Pulmonary artery endothelial cell (primary cell): ENCODE measurements at regions not wholly inside any gene's neighbourhood (a gene's known extent, or its start where the extent isn't known, plus 50 kb on each side); places are given as distances from the start of the nearest gene placed in this dataset.
A peak's percentile ranks its signal among the peaks of the same experiment; 100 is the strongest.
"Not testable (repeated sequence)": the region's sequence is repeated elsewhere in the genome, so short reads cannot be mapped to it uniquely, and the experiment has no call there.

ENCODE experiments used
- DNase-seq: peaks from one replicate; pipeline ENCODE4 v3.0.0-alpha.2; 2011; ENCODE audit warnings: low read depth, low spot score

- no peak for DNase-seq
These were observed 396.9 kb downstream of the KCNRG start for GRCh38 chr13:50412046-50412617.

GRCh38 chr13:50414640-50415039 lies 399.4 kb downstream of the KCNRG start:
- no peak for DNase-seq

DNA sequence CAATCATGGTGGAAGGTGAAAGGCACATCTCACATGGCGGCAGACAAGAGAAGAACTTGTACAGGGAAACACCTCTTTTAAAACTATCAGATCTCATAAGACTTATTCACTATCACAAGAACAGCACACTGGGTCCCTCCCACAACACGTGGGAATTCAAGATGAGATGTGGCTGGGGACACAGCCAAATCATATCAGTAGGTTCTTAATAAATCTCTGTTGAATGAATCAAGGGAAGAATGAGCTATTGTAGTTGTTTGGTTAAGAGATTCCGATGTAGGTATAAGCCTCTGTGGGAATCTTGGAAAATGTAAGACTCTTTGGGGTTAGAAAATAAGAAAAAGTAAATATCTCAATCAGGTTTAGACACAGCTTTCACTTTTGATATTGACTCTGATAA lies 400.2 kb downstream of the KCNRG start:
- DNase-seq = no peak

- no peak for DNase-seq
These were observed 402.4 kb downstream of the KCNRG start for GRCh38 chr13:50417597-50417996.

GRCh38 chr13:50419331-50419865 lies 404.2 kb downstream of the KCNRG start:
- DNase-seq = no peak

DNA sequence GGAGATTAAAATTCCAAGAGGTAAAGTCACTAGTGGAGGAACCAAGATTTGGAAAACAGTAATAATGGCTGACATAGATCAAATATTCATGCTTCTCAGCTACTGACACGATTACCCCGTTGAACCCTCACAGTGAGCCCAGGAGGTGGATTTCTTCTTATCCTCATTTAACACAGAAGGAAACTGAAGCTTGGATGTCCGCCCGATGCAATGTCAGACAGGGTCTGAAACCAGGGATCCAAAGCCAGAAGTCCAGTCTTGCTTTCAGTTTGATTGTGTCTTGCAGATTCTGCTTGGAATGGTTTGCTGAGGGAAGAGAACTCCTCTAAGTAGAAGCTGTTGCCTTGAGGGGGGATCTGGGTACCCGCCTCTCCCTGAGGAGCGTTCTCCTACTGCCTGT lies 404.7 kb downstream of the KCNRG start:
- DNase-seq = no peak

DNA sequence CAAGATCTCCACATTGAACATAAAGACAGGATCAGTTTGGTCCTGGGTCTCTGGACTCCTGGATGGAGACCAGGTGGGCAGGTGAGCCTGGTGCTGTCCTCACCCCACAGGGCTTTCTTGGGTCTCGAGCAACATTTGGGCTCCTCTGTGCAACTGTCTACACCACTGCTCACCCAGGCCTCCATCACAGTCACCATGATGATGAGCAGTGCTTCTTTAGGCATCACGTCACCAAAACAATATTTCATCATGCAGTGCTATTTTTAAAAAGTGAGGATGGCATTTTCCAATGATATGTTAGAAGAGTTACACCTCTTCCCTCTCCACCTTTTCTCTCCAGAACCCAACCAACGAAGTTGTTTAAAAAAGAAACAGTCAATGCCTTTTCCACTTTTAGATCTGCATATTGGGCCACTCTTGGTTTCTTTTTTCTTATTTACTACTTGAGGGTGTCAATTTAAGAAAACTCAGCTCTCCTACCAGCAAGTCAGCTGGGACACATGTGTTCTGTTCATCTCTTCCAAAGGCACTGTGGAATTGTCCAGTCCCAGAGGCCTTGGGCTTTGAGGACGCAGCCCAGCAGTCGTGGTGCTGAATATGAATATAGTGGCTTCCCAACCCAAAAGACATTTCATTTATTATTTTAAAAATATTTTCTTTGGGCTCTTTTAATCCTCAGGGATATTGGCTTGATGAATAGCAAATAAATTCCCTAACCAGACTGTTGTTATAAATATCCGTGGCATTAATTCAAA lies 405.7 kb downstream of the KCNRG start:
- no peak for DNase-seq

GRCh38 chr13:50421473-50422130 lies 406.4 kb downstream of the KCNRG start:
- no peak for DNase-seq

DNA sequence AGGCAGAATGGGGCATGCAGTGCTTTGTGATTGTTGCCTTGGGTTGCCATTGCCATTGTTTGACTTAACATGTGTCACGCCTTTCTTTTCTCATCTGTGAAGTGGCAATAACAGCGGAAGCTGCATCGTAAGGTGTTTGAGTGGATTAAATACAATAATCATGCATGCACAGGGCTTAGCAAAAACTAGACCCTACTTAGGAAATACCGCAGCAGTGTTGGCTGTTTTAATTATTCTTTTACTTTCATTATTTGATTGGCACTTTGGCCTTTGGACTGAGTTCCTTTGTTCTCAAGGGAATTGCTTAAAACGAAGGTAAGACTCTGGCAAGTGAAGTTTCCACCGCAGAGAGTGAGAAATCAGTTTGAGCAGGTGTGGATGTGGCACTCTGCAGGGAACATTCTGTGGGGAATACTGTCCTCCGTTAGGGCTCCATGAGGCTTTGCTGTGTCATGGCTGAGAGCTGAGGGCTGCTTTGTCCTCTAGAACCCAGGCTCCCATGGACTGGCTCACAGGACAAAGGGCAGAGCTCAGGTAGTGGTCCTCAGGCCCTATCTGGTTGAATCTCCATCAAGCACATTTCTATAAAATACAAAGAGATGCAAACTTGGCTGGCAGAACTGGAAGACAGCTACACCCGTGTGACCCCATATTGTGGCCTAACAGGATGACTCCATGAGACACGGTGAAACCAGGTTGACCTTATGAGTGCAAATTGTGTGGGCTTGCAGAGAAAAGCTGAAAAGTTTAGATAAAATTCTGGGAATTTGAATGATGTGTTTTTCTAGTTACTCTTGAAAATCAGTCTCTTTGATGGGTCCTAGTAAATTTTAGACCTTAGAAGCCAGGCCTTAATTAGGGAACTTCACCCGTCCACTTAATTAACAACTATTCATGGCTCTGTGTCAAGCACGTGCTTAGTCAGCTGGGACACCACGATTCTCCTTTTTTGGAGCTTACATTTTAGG lies 407.2 kb downstream of the KCNRG start:
- no peak for DNase-seq

DNA sequence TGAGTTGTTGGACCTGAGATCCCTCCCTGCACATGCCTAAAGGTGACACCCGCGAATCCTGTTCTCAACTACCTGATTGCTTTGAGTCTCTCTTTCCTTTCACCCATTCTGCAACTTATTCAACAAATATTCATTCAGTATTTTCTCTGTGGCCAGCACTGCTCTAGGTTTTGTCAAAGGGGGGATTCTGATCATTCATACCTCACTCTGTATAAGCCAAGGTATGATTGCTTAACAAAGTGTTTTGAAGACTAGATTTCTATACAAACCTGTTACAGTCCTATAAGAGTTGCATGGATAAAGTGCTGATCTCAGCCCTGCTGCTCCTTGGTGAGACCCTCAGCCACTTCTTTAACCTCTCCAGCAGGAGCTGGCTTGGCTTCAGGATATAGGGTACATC lies 409.7 kb downstream of the KCNRG start:
- no peak for DNase-seq

GRCh38 chr13:50425772-50426171 lies 410.5 kb downstream of the KCNRG start:
- no peak for DNase-seq

DNA sequence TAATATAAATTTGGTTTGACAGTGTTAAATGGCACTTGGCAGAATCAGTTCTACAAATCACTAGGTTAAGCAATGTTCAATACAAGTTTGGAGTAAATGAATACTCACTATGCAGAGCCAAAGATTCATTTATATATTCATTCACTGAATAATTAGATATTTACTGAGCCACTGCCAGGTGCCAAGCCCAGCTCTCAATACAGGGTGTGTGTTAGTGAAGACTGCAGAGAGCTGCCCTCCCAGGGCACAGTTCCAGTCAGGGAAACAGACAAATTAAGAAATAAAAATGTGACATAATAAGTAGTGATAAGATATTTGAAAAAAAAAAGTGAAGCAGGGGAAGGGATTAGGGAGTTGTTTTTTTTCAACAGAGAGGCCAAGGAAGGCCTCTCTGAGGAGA lies 411.7 kb downstream of the KCNRG start:
- no peak for DNase-seq

DNA sequence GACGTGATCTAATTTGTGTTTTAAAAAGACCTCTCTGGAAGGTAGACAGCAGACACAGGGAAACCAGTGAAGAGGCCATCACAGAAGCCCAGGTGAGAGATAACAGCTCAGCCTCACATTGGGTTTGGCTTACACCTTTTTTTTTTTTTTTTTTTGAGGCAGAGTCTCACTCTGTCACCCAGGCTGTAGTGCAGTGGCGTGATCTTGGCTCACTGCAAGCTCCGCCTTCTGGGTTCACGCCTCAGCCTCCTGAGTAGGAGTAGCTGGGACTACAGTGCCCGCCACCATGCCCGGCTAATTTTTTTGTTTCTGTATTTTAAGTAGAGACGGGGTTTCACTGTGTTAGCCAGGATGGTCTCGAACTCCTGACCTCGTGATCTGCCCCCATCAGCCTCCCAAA lies 412.3 kb downstream of the KCNRG start:
- not testable (repeated sequence) for DNase-seq

GRCh38 chr13:50428183-50428877 lies 413.1 kb downstream of the KCNRG start:
- no peak for DNase-seq

DNA sequence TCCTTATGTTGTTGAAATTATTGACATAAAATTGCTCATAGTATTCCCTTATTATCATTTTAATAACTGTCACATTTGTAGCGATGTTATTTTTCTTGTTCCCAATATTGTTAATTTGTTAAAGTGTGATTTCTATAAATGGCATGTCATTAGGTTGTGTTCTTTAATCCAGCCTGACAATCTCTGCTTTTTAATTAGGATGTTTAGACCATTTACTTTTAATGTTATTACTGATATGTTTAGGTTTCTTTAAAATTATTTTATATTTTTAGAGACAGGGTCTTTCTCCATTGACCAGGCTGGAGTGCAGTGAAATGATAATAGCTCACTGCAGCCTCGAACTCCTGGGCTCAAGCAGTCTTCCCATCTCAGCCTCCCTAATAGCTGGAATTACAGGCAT lies 408.5 kb downstream of the DLEU7 start:
- DNase-seq = no peak

GRCh38 chr13:50437252-50437651 lies 406.2 kb downstream of the DLEU7 start:
- no peak for DNase-seq

DNA sequence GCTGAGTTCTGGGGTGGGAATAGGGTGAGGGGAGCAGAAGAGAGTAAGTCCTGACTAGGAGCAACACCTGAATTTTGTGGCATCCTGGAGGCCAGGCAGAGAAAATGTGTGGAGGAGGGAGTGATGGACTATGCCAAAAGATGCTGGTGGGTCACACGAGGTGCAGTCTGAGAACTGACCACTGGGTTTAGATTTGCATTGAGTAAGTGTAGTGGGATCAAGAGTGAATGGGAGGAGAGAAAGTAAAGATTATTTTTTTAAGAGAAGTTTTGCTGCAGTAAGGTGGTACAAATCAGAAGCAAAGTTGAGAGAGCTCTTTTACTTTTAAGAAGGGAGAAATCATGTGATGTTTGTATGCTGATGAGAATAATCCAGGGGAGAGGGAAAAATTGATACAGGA lies 405.1 kb downstream of the DLEU7 start:
- DNase-seq = no peak

- DNase-seq = no peak
These were observed 402.4 kb downstream of the DLEU7 start for GRCh38 chr13:50441130-50441529.

DNA sequence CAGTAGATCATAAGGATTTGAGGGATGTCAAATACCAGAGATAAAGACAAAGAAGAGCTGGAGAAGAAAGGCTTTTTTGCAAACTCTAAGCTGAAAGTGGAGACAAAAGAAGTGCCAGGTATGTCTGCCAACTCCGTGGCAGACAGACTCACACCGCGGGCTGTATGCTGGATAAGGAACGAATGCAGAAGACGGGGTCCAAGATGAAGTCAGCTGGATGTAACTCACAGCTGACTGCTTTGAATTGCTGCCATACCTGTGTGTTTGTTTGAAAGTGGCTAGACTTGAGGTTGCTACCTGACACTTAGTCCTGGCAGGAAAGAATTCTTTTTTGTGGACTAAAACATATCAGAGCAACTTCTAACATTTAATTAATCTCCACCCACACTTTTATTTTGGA lies 398.8 kb downstream of the DLEU7 start:
- DNase-seq = no peak

DNA sequence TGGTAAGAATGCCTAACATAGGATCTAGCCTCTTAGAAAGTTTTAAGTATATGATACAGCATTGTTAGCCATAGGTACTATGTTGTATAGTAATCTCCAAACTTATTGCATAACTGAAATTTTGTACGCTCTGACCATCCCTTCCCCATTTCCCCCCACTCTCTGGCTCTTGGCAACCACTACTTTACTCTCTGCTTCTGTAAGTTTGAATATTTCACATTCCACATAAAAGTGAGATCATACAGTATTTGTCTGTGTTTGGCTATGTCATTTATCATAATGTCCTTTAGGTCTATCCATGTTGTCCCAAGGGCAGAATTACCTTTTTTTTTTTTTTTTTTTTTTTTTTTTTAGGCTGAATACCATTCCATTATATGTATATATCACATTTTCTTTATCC lies 396.9 kb downstream of the DLEU7 start:
- DNase-seq = no peak

- peak; percentile 68 for DNase-seq
These were observed 394.9 kb downstream of the DLEU7 start for GRCh38 chr13:50448535-50448998.
